ENCODE measurements at regions not wholly inside any gene's neighbourhood (a gene's known extent, or its start where the extent isn't known, plus 50 kb on each side); places are given as distances from the start of the nearest gene placed in this dataset.
A peak's percentile ranks its signal among the peaks of the same experiment; 100 is the strongest.

- Mint-ChIP-seq H3K9me3 (peaks cover 2% of the 10 kb centered on the region), H3K27me3 (ENCODE audit: low read depth) (no peaks in the 10 kb centered on the region), H3K36me3 (ENCODE audit: low read depth) (no peaks in the 10 kb centered on the region), H3K27ac (no peak overlapping the region), H3K4me3 (no peak overlapping the region), H3K4me1 (ENCODE audit: low read depth) (no peaks in the 10 kb centered on the region)
- DNase-seq: no peak
- CTCF ChIA-PET: no interaction called here
- intact Hi-C loops (cut with micrococcal nuclease): no loop called here
Measured at GRCh38 chr9:82726424-82727276, 336.3 kb downstream of the RASEF start.

GRCh38 chr9:82729141-82729540 is 333.8 kb downstream of the RASEF start:
- H3K27ac Mint-ChIP-seq: no peak overlapping the region
- no peaks in the 10 kb centered on the region for H3K36me3 Mint-ChIP-seq (ENCODE audit: low read depth)
- H3K27me3 Mint-ChIP-seq (ENCODE audit: low read depth): no peaks in the 10 kb centered on the region
- peaks cover 4% of the 10 kb centered on the region for H3K9me3 Mint-ChIP-seq
- CTCF ChIA-PET: no interaction called here
- H3K4me1 Mint-ChIP-seq (ENCODE audit: low read depth): no peaks in the 10 kb centered on the region
- no peak for DNase-seq
- no peak overlapping the region for H3K4me3 Mint-ChIP-seq
- intact Hi-C loops (cut with micrococcal nuclease): no loop called here

GRCh38 chr9:82729991-82730589 is 332.9 kb downstream of the RASEF start:
- CTCF ChIA-PET: no interaction called here
- H3K27me3 Mint-ChIP-seq (ENCODE audit: low read depth): no peaks in the 10 kb centered on the region
- no peak for DNase-seq
- no peaks in the 10 kb centered on the region for H3K36me3 Mint-ChIP-seq (ENCODE audit: low read depth)
- peaks cover 4% of the 10 kb centered on the region for H3K9me3 Mint-ChIP-seq
- H3K27ac Mint-ChIP-seq: no peak overlapping the region
- H3K4me1 Mint-ChIP-seq (ENCODE audit: low read depth): no peaks in the 10 kb centered on the region
- no peak overlapping the region for H3K4me3 Mint-ChIP-seq
- intact Hi-C loops (cut with micrococcal nuclease): no loop called here

GRCh38 chr9:82732928-82733327 is 330.0 kb downstream of the RASEF start:
- no peak for DNase-seq
- Mint-ChIP-seq H3K9me3 (peaks cover 4% of the 10 kb centered on the region), H3K27ac (no peak overlapping the region), H3K4me3 (no peak overlapping the region), H3K4me1 (ENCODE audit: low read depth) (no peaks in the 10 kb centered on the region), H3K27me3 (ENCODE audit: low read depth) (peaks cover 2% of the 10 kb centered on the region), H3K36me3 (ENCODE audit: low read depth) (no peaks in the 10 kb centered on the region)
- intact Hi-C loops (cut with micrococcal nuclease): no loop called here
- CTCF ChIA-PET: interaction anchor here (0.7 kb wide), 1 partner anchor 422 kb away, joined by 3 read pairs; no protein-coding TSS in a partner anchor

- DNase-seq: no peak
- peaks cover 2% of the 10 kb centered on the region for H3K27me3 Mint-ChIP-seq (ENCODE audit: low read depth)
- H3K4me3 Mint-ChIP-seq: no peak overlapping the region
- CTCF ChIA-PET: no interaction called here
- H3K4me1 Mint-ChIP-seq (ENCODE audit: low read depth): no peaks in the 10 kb centered on the region
- intact Hi-C loops (cut with micrococcal nuclease): no loop called here
- H3K27ac Mint-ChIP-seq: no peak overlapping the region
- H3K36me3 Mint-ChIP-seq (ENCODE audit: low read depth): no peaks in the 10 kb centered on the region
- peaks cover 2% of the 10 kb centered on the region for H3K9me3 Mint-ChIP-seq
Measured at GRCh38 chr9:82736126-82736525, 326.8 kb downstream of the RASEF start.

GRCh38 chr9:82736701-82737100 is 326.2 kb downstream of the RASEF start:
- H3K27me3 Mint-ChIP-seq (ENCODE audit: low read depth): peaks cover 2% of the 10 kb centered on the region
- intact Hi-C loops (cut with micrococcal nuclease): no loop called here

GRCh38 chr9:82745919-82746318 is 317.0 kb downstream of the RASEF start:
- H3K4me3 Mint-ChIP-seq: no peak overlapping the region
- no peaks in the 10 kb centered on the region for H3K36me3 Mint-ChIP-seq (ENCODE audit: low read depth)
- no peaks in the 10 kb centered on the region for H3K4me1 Mint-ChIP-seq (ENCODE audit: low read depth)
- intact Hi-C loops (cut with micrococcal nuclease): no loop called here
- CTCF ChIA-PET: interaction anchor here (0.5 kb wide), 1 partner anchor 113 kb away, joined by 4 read pairs; no protein-coding TSS in a partner anchor
- no peak for DNase-seq
- H3K27ac Mint-ChIP-seq: no peak overlapping the region
- peaks cover 3% of the 10 kb centered on the region for H3K9me3 Mint-ChIP-seq
- H3K27me3 Mint-ChIP-seq (ENCODE audit: low read depth): no peaks in the 10 kb centered on the region

More at GRCh38 chr9:82736701-82737100, 326.2 kb downstream of the RASEF start:
- no peaks in the 10 kb centered on the region for H3K4me1 Mint-ChIP-seq (ENCODE audit: low read depth)
- H3K9me3 Mint-ChIP-seq: peaks cover 2% of the 10 kb centered on the region
- no peak for DNase-seq
- no peak overlapping the region for H3K27ac Mint-ChIP-seq
- CTCF ChIA-PET: no interaction called here
- no peaks in the 10 kb centered on the region for H3K36me3 Mint-ChIP-seq (ENCODE audit: low read depth)
- no peak overlapping the region for H3K4me3 Mint-ChIP-seq

GRCh38 chr9:82750411-82750913 is 312.5 kb downstream of the RASEF start:
- Mint-ChIP-seq H3K27ac (no peak overlapping the region), H3K4me3 (no peak overlapping the region), H3K27me3 (ENCODE audit: low read depth) (no peaks in the 10 kb centered on the region), H3K4me1 (ENCODE audit: low read depth) (no peaks in the 10 kb centered on the region), H3K36me3 (ENCODE audit: low read depth) (no peaks in the 10 kb centered on the region), H3K9me3 (peaks cover 3% of the 10 kb centered on the region)
- CTCF ChIA-PET: no interaction called here
- DNase-seq: no peak
- intact Hi-C loops (cut with micrococcal nuclease): no loop called here

GRCh38 chr9:82757924-82758323 is 305.0 kb downstream of the RASEF start:
- intact Hi-C loops (cut with micrococcal nuclease): no loop called here
- no peaks in the 10 kb centered on the region for H3K4me1 Mint-ChIP-seq (ENCODE audit: low read depth)
- H3K4me3 Mint-ChIP-seq: no peak overlapping the region
- no peak for DNase-seq
- peaks cover 2% of the 10 kb centered on the region for H3K9me3 Mint-ChIP-seq
- H3K36me3 Mint-ChIP-seq (ENCODE audit: low read depth): no peaks in the 10 kb centered on the region
- no peak overlapping the region for H3K27ac Mint-ChIP-seq
- no peaks in the 10 kb centered on the region for H3K27me3 Mint-ChIP-seq (ENCODE audit: low read depth)
- CTCF ChIA-PET: no interaction called here

- Mint-ChIP-seq H3K27ac (no peak overlapping the region), H3K4me3 (no peak overlapping the region), H3K36me3 (ENCODE audit: low read depth) (no peaks in the 10 kb centered on the region), H3K4me1 (ENCODE audit: low read depth) (no peaks in the 10 kb centered on the region), H3K27me3 (ENCODE audit: low read depth) (no peaks in the 10 kb centered on the region), H3K9me3 (peaks cover 2% of the 10 kb centered on the region)
- intact Hi-C loops (cut with micrococcal nuclease): no loop called here
- no peak for DNase-seq
- CTCF ChIA-PET: no interaction called here
Measured at GRCh38 chr9:82761027-82761426, 301.9 kb downstream of the RASEF start.

GRCh38 chr9:82761956-82762355 is 301.0 kb downstream of the RASEF start:
- no peak for DNase-seq
- Mint-ChIP-seq H3K4me3 (no peak overlapping the region), H3K9me3 (peaks cover 2% of the 10 kb centered on the region), H3K27ac (no peak overlapping the region), H3K27me3 (ENCODE audit: low read depth) (no peaks in the 10 kb centered on the region), H3K36me3 (ENCODE audit: low read depth) (no peaks in the 10 kb centered on the region), H3K4me1 (ENCODE audit: low read depth) (no peaks in the 10 kb centered on the region)
- intact Hi-C loops (cut with micrococcal nuclease): no loop called here
- CTCF ChIA-PET: no interaction called here

- Mint-ChIP-seq H3K4me3 (no peak overlapping the region), H3K36me3 (ENCODE audit: low read depth) (no peaks in the 10 kb centered on the region), H3K27ac (no peak overlapping the region), H3K4me1 (ENCODE audit: low read depth) (no peaks in the 10 kb centered on the region), H3K27me3 (ENCODE audit: low read depth) (no peaks in the 10 kb centered on the region), H3K9me3 (peaks cover 1% of the 10 kb centered on the region)
- CTCF ChIA-PET: no interaction called here
- DNase-seq: peak; percentile 7
- intact Hi-C loops (cut with micrococcal nuclease): no loop called here
Measured at GRCh38 chr9:82763656-82764055, 299.3 kb downstream of the RASEF start.
